GM23338 (cell line): ENCODE measurements at regions not wholly inside any gene's neighbourhood (a gene's known extent, or its start where the extent isn't known, plus 50 kb on each side); places are given as distances from the start of the nearest gene placed in this dataset.

ENCODE experiments used
- ATAC-seq: fragments of 200-7000 bp; cut with Tn5 transposase; 3 replicates; pipeline ENCODE4 v1.9.1; 2020
- DNase-seq: peaks from one replicate; pipeline ENCODE4 v3.0.0-alpha.2; 2015; ENCODE audit warnings: low spot score
- H2AFZ ChIP-seq: fragments of 200-600 bp; sonication (generic); 2 replicates; pipeline ENCODE4 v1.8.0; 2016; ENCODE audit warnings: antibody characterized with exemption, mild to moderate bottlenecking, moderate library complexity
- H3F3A ChIP-seq: fragments of 200-600 bp; sonication (generic); replicated peaks from 2 replicates; pipeline ENCODE4 v1.8.0; 2017; ENCODE audit warnings: antibody characterized with exemption, mixed run types, low read depth
- H3K27ac ChIP-seq: fragments of 200-600 bp; sonication (generic); 2 replicates; pipeline ENCODE4 v1.6.1; 2016; ENCODE audit warnings: low read depth
- H3K27me3 ChIP-seq: fragments of 200-600 bp; sonication (generic); 2 replicates; pipeline ENCODE4 v1.8.0; 2016; ENCODE audit warnings: mild to moderate bottlenecking, mixed run types, moderate library complexity; ENCODE audit not compliant: insufficient read depth
- H3K36me3 ChIP-seq: fragments of 200-600 bp; sonication (generic); 2 replicates; pipeline ENCODE4 v1.8.0; 2016; ENCODE audit warnings: mild to moderate bottlenecking; ENCODE audit not compliant: insufficient read depth
- H3K4me1 ChIP-seq: fragments of 200-600 bp; sonication (generic); 2 replicates; pipeline ENCODE4 v1.8.0; 2016; ENCODE audit warnings: mild to moderate bottlenecking, moderate library complexity; ENCODE audit not compliant: insufficient read depth
- H3K4me2 ChIP-seq: fragments of 200-600 bp; sonication (generic); 2 replicates; pipeline ENCODE4 v1.7.1; 2017; ENCODE audit warnings: mixed run types
- H3K4me3 ChIP-seq: fragments of 200-600 bp; sonication (generic); 2 replicates; pipeline ENCODE4 v1.6.1; 2016; ENCODE audit warnings: mixed run types
- H3K79me2 ChIP-seq: fragments of 200-600 bp; sonication (generic); replicated peaks from 2 replicates; pipeline ENCODE4 v1.8.0; 2017; ENCODE audit warnings: mild to moderate bottlenecking; ENCODE audit not compliant: insufficient read depth
- H3K9me2 ChIP-seq: fragments of 200-600 bp; sonication (generic); 2 replicates; pipeline ENCODE4 v1.8.0; 2017; ENCODE audit not compliant: insufficient read depth
- H4K20me1 ChIP-seq: fragments of 200-600 bp; sonication (generic); replicated peaks from 2 replicates; pipeline ENCODE4 v1.8.0; 2017; ENCODE audit warnings: mild to moderate bottlenecking; ENCODE audit not compliant: insufficient read depth
- H3K27ac Mint-ChIP-seq: 2 replicates; pipeline ENCODE4 v1.8.0; 2020; ENCODE audit warnings: inconsistent platforms, mild to moderate bottlenecking, moderate library complexity, mixed read lengths
- H3K27me3 Mint-ChIP-seq: 3 replicates; pipeline ENCODE4 v1.8.0; 2022; ENCODE audit warnings: low read depth, mild to moderate bottlenecking, moderate library complexity, mixed read lengths, inconsistent platforms; ENCODE audit not compliant: insufficient read depth, poor library complexity
- H3K36me3 Mint-ChIP-seq: 3 replicates; pipeline ENCODE4 v1.8.0; 2021; ENCODE audit warnings: low read depth, mild to moderate bottlenecking, inconsistent platforms, moderate library complexity, mixed read lengths
- H3K4me1 Mint-ChIP-seq: 3 replicates; pipeline ENCODE4 v1.8.0; 2020; ENCODE audit warnings: mild to moderate bottlenecking, inconsistent platforms, mixed read lengths
- H3K4me3 Mint-ChIP-seq: 3 replicates; pipeline ENCODE4 v1.8.0; 2021; ENCODE audit warnings: moderate library complexity, mild to moderate bottlenecking, inconsistent platforms, mixed read lengths
- H3K9me3 Mint-ChIP-seq: 3 replicates; pipeline ENCODE4 v1.8.0; 2020; ENCODE audit warnings: moderate library complexity, mild to moderate bottlenecking, inconsistent platforms, mixed read lengths
- EZH2phosphoT487 ChIP-seq: fragments of 200-600 bp; sonication (generic); IDR thresholded peaks from one replicate; pipeline ENCODE4 v1.8.1; 2018; ENCODE audit warnings: antibody characterized with exemption; ENCODE audit not compliant: unreplicated experiment
- JUNB ChIP-seq: IDR thresholded peaks from one replicate; pipeline ENCODE4 v1.6.1; 2016; ENCODE audit warnings: antibody characterized with exemption; ENCODE audit not compliant: unreplicated experiment
- NANOG ChIP-seq: IDR thresholded peaks from 2 replicates; pipeline ENCODE4 v1.6.1; 2016; ENCODE audit warnings: antibody characterized with exemption, borderline replicate concordance
- POLR2AphosphoS5 ChIP-seq: IDR thresholded peaks from 2 replicates; pipeline ENCODE4 v1.6.1; 2016; ENCODE audit warnings: antibody characterized with exemption, low read depth
- STAT1 ChIP-seq: IDR thresholded peaks from one replicate; pipeline ENCODE4 v1.6.1; 2016; ENCODE audit warnings: antibody characterized with exemption; ENCODE audit not compliant: unreplicated experiment
- ZNF114 ChIP-seq: fragments of 250-450 bp; sonication (Bioruptor Pico); IDR thresholded peaks from 2 replicates; pipeline ENCODE4 v1.5.0; 2020; ENCODE audit warnings: mild to moderate bottlenecking, moderate library complexity
- TF ChIP-seq, protein P1 (sequence below): fragments of 250-450 bp; sonication (Bioruptor Pico); IDR thresholded peaks from 2 replicates; pipeline ENCODE4 v1.5.0; 2020; ENCODE audit warnings: mild to moderate bottlenecking, moderate library complexity
- TF ChIP-seq, protein P2 (sequence below), 2 experiments: fragments of 200-600 bp in 1 of 2; sonication (generic) in 1 of 2; conservative IDR thresholded peaks; 2 replicates each; pipeline versions ENCODE4 v1.5.1 to v1.6.1; 2016 to 2017; ENCODE audit warnings: antibody characterized with exemption in 2 of 2, low read depth in 2 of 2, mild to moderate bottlenecking in 2 of 2, moderate library complexity in 1 of 2

DNA sequence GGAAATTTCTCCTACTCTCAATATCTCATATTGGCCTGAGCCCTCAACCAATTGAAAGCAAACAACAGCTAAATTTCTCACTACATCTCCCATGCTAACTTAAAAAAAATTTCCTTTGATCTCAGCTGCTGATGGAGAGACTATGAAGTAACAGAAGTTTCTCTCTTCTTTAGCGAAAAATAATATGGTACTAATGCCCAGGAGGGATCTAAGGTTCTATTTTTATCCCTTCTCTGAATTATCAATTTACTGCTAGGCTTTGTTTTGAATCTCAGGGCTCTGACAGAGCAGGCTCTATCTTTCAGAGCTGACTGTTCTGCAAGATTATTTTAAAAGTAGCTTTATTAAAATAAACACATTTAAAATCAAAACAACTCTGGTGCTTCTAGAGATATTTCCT is 558.6 kb downstream of the KCNA4 start (continued):
- TF ChIP-seq, protein P1, sequence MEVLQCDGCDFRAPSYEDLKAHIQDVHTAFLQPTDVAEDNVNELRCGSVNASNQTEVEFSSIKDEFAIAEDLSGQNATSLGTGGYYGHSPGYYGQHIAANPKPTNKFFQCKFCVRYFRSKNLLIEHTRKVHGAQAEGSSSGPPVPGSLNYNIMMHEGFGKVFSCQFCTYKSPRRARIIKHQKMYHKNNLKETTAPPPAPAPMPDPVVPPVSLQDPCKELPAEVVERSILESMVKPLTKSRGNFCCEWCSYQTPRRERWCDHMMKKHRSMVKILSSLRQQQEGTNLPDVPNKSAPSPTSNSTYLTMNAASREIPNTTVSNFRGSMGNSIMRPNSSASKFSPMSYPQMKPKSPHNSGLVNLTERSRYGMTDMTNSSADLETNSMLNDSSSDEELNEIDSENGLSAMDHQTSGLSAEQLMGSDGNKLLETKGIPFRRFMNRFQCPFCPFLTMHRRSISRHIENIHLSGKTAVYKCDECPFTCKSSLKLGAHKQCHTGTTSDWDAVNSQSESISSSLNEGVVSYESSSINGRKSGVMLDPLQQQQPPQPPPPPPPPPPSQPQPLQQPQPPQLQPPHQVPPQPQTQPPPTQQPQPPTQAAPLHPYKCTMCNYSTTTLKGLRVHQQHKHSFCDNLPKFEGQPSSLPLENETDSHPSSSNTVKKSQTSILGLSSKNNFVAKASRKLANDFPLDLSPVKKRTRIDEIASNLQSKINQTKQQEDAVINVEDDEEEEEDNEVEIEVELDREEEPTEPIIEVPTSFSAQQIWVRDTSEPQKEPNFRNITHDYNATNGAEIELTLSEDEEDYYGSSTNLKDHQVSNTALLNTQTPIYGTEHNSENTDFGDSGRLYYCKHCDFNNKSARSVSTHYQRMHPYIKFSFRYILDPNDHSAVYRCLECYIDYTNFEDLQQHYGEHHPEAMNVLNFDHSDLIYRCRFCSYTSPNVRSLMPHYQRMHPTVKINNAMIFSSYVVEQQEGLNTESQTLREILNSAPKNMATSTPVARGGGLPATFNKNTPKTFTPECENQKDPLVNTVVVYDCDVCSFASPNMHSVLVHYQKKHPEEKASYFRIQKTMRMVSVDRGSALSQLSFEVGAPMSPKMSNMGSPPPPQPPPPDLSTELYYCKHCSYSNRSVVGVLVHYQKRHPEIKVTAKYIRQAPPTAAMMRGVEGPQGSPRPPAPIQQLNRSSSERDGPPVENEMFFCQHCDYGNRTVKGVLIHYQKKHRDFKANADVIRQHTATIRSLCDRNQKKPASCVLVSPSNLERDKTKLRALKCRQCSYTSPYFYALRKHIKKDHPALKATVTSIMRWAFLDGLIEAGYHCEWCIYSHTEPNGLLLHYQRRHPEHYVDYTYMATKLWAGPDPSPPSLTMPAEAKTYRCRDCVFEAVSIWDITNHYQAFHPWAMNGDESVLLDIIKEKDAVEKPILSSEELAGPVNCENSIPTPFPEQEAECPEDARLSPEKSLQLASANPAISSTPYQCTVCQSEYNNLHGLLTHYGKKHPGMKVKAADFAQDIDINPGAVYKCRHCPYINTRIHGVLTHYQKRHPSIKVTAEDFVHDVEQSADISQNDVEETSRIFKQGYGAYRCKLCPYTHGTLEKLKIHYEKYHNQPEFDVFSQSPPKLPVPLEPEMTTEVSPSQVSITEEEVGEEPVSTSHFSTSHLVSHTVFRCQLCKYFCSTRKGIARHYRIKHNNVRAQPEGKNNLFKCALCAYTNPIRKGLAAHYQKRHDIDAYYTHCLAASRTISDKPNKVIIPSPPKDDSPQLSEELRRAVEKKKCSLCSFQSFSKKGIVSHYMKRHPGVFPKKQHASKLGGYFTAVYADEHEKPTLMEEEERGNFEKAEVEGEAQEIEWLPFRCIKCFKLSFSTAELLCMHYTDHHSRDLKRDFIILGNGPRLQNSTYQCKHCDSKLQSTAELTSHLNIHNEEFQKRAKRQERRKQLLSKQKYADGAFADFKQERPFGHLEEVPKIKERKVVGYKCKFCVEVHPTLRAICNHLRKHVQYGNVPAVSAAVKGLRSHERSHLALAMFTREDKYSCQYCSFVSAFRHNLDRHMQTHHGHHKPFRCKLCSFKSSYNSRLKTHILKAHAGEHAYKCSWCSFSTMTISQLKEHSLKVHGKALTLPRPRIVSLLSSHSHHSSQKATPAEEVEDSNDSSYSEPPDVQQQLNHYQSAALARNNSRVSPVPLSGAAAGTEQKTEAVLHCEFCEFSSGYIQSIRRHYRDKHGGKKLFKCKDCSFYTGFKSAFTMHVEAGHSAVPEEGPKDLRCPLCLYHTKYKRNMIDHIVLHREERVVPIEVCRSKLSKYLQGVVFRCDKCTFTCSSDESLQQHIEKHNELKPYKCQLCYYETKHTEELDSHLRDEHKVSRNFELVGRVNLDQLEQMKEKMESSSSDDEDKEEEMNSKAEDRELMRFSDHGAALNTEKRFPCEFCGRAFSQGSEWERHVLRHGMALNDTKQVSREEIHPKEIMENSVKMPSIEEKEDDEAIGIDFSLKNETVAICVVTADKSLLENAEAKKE (CRISPR knock-in tag), result no peak
- TF ChIP-seq NANOG (no peak), EZH2phosphoT487 (no peak)
- TF ChIP-seq, protein P2, sequence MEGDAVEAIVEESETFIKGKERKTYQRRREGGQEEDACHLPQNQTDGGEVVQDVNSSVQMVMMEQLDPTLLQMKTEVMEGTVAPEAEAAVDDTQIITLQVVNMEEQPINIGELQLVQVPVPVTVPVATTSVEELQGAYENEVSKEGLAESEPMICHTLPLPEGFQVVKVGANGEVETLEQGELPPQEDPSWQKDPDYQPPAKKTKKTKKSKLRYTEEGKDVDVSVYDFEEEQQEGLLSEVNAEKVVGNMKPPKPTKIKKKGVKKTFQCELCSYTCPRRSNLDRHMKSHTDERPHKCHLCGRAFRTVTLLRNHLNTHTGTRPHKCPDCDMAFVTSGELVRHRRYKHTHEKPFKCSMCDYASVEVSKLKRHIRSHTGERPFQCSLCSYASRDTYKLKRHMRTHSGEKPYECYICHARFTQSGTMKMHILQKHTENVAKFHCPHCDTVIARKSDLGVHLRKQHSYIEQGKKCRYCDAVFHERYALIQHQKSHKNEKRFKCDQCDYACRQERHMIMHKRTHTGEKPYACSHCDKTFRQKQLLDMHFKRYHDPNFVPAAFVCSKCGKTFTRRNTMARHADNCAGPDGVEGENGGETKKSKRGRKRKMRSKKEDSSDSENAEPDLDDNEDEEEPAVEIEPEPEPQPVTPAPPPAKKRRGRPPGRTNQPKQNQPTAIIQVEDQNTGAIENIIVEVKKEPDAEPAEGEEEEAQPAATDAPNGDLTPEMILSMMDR (conservative IDR thresholded peaks at IDR 0.05; ENCODE audit: low read depth in 2 of 2), result no peak

DNA sequence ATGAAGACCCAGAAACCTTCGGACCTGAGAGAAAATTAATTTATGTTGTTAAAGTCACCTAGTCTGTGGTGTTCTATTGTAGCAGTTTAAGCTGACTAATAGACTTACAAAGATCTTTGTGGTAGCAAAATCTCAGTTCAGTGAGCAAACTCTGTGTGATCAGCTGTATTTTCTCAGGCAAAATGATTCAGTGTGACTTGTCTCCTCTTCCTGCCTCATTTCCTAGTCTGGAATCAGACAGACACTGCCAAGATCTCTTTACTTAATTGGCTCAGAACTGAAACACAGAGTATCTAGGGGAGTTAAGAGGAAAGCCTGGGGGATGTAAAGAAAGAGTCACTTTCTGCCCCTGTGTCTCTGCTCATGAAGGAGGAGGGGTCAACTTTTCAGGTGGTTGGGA is 564.7 kb downstream of the KCNA4 start:
- Histone ChIP-seq H3K4me3 (no peak overlapping the region), H3F3A (no peaks in the 10 kb centered on the region), H3K27ac (no peak overlapping the region), H3K36me3 (no peaks in the 10 kb centered on the region), H3K4me1 (peaks cover 20% of the 10 kb centered on the region), H4K20me1 (no peaks in the 10 kb centered on the region), H3K9me2 (no peaks in the 10 kb centered on the region), H3K27me3 (no peaks in the 10 kb centered on the region), H3K4me2 (no peak overlapping the region), H3K79me2 (no peaks in the 10 kb centered on the region), H2AFZ (no peak overlapping the region)
- no peak for ATAC-seq
- Mint-ChIP-seq H3K27me3 (no peaks in the 10 kb centered on the region), H3K4me1 (peaks cover 16% of the 10 kb centered on the region; the same call in 2 of the 3 replicates), H3K27ac (no peak overlapping the region), H3K36me3 (no peaks in the 10 kb centered on the region), H3K9me3 (no peaks in the 10 kb centered on the region), H3K4me3 (no peak overlapping the region)
- no peak for DNase-seq
- no peak for TF ChIP-seq JUNB
- no peak for TF ChIP-seq POLR2AphosphoS5
- no peak for TF ChIP-seq STAT1
- TF ChIP-seq, protein P1 (CRISPR knock-in tag), result no peak
- no peak for TF ChIP-seq EZH2phosphoT487
- TF ChIP-seq ZNF114 (CRISPR knock-in tag), result no peak
